Right lobe of liver (tissue), 6 donors: ENCODE measurements at regions not wholly inside any gene's neighbourhood (a gene's known extent, or its start where the extent isn't known, plus 50 kb on each side); places are given as distances from the start of the nearest gene placed in this dataset.
A peak's percentile ranks its signal among the peaks of the same experiment; 100 is the strongest.

Experiments
- ATAC-seq, 4 donors: fragments of 200-7000 bp; cut with Tn5 transposase; one replicate each; pipeline ENCODE4 v1.9.1; 2020; ENCODE audit warnings: mild to moderate bottlenecking in 4 of 4, moderate library complexity in 4 of 4
- DNase-seq, 3 donors: peaks; one replicate each; pipeline ENCODE4 v3.0.0-alpha.2; 2020
- H3K27ac ChIP-seq, 3 donors: fragments of 200-600 bp; one replicate each; pipeline ENCODE4 v1.8.0; 2022
- H3K27me3 ChIP-seq, 2 donors: fragments of 200-600 bp; one replicate each; pipeline ENCODE4 v1.8.0; 2022
- H3K36me3 ChIP-seq, 4 donors: fragments of 200-600 bp; sonication (generic) in 1 of 4; one replicate each; pipeline versions ENCODE4 v1.5.1 to v1.8.0; 2017 to 2022; ENCODE audit warnings: control low read depth in 1 of 4
- H3K4me1 ChIP-seq, 4 donors: fragments of 200-600 bp; sonication (generic) in 1 of 4; one replicate each; pipeline versions ENCODE4 v1.5.1 to v1.8.0; 2017 to 2022; ENCODE audit warnings: control low read depth in 1 of 4
- H3K4me3 ChIP-seq, 3 donors: fragments of 200-600 bp; one replicate each; pipeline ENCODE4 v1.8.0; 2022
- H3K9me3 ChIP-seq, 4 donors: fragments of 200-600 bp; sonication (generic) in 1 of 4; one replicate each; pipeline versions ENCODE4 v1.5.1 to v1.8.0; 2017 to 2022; ENCODE audit warnings: control low read depth in 1 of 4
- CTCF ChIP-seq, 4 donors: fragments of 200-600 bp in 3 of 4; fragments of 450-650 bp in 1 of 4; IDR thresholded peaks; one replicate each; pipeline versions ENCODE4 v1.5.1 to v1.8.0; 2016 to 2022; ENCODE audit warnings: antibody characterized with exemption in 4 of 4, mild to moderate bottlenecking in 2 of 4
- POLR2A ChIP-seq: fragments of 450-650 bp; IDR thresholded peaks from one replicate; pipeline ENCODE4 v1.6.1; 2017; ENCODE audit warnings: antibody characterized with exemption, mild to moderate bottlenecking
- WGBS: methylation state at CpG from one replicate; pipeline ENCODE4 v1.1.6; 2018; ENCODE audit warnings: low coverage, low lambda C conversion rate; ENCODE audit not compliant: insufficient coverage; ENCODE audit errors: missing lambda C conversion rate; 5-methylcytosine and 5-hydroxymethylcytosine counted together
- intact Hi-C, 2 donors: fragments of 100-400 bp; cut with DNase I; formaldehyde crosslinking; loops; one replicate each; pipeline versions ENCODE4 v1.11.2 to v1.14.1; 2022
- donor health status: DM: no; HTN: yes; CAD: no.
- donor health status: DM: no; HTN: no; CAD: no.
- donor health status: DM: no; HTN: no; CAD: no.
- donor health status: DM: no; HTN: yes; CAD: no.
- donor health status: DM: no; HTN: yes; CAD: no.

GRCh38 chr7:156168434-156168833 is 356.2 kb upstream of the SHH start:
- WGBS: 81% methylated on average over 8 of the region's 18 CpGs

GRCh38 chr7:156167987-156168386 is 355.7 kb upstream of the SHH start:
- Histone ChIP-seq H3K27me3 (no peaks in the 10 kb centered on the region), H3K36me3 (no peaks in the 10 kb centered on the region), H3K4me3 (no peak overlapping the region), H3K9me3 (no peaks in the 10 kb centered on the region), H3K27ac (no peak overlapping the region), H3K4me1 (no peaks in the 10 kb centered on the region)
- WGBS: 72% methylated on average over 4 of the region's 5 CpGs
- intact Hi-C loops: no loop called here
- no peak for DNase-seq
- TF ChIP-seq POLR2A: no peak
- TF ChIP-seq CTCF (IDR thresholded peaks at IDR 0.05): no peak
- ATAC-seq: no peak

More at GRCh38 chr7:156168434-156168833, 356.2 kb upstream of the SHH start:
- H3K4me3 ChIP-seq: no peak overlapping the region
- no peaks in the 10 kb centered on the region for H3K9me3 ChIP-seq
- H3K27ac ChIP-seq: no peak overlapping the region
- no peaks in the 10 kb centered on the region for H3K4me1 ChIP-seq
- DNase-seq (peak in 1 of 3 donors; percentile 29), ATAC-seq (no peak)
- no peaks in the 10 kb centered on the region for H3K27me3 ChIP-seq
- TF ChIP-seq CTCF (IDR thresholded peaks at IDR 0.05) (no peak), POLR2A (no peak)
- intact Hi-C loops: no loop called here
- H3K36me3 ChIP-seq: no peaks in the 10 kb centered on the region

GRCh38 chr7:156167417-156167807 is 355.1 kb upstream of the SHH start:
- intact Hi-C loops: no loop called here
- WGBS: 83% methylated on average over 8 of the region's 10 CpGs

GRCh38 chr7:156166692-156167416 is 354.6 kb upstream of the SHH start:
- intact Hi-C loops: no loop called here
- WGBS: 64% methylated on average over 10 of the region's 12 CpGs
- H3K9me3 ChIP-seq: no peaks in the 10 kb centered on the region
- H3K4me1 ChIP-seq: no peaks in the 10 kb centered on the region
- H3K4me3 ChIP-seq: no peak overlapping the region
- DNase-seq (no peak), ATAC-seq (no peak)
- no peak for TF ChIP-seq POLR2A
- H3K27me3 ChIP-seq: no peaks in the 10 kb centered on the region
- H3K36me3 ChIP-seq: no peaks in the 10 kb centered on the region
- no peak overlapping the region for H3K27ac ChIP-seq

More at GRCh38 chr7:156167417-156167807, 355.1 kb upstream of the SHH start:
- TF ChIP-seq POLR2A: no peak
- no peak for TF ChIP-seq CTCF (IDR thresholded peaks at IDR 0.05)
- no peak for ATAC-seq
- no peaks in the 10 kb centered on the region for H3K4me1 ChIP-seq
- H3K27ac ChIP-seq: no peak overlapping the region
- peak in 1 of 3 donors; percentile 22 for DNase-seq
- H3K36me3 ChIP-seq: no peaks in the 10 kb centered on the region
- no peak overlapping the region for H3K4me3 ChIP-seq
- H3K9me3 ChIP-seq: no peaks in the 10 kb centered on the region
- no peaks in the 10 kb centered on the region for H3K27me3 ChIP-seq

- no peaks in the 10 kb centered on the region for H3K36me3 ChIP-seq
- TF ChIP-seq CTCF (IDR thresholded peaks at IDR 0.05) (no peak), POLR2A (no peak)
- DNase-seq (no peak), ATAC-seq (no peak)
- H3K27ac ChIP-seq: no peak overlapping the region
- H3K27me3 ChIP-seq: no peaks in the 10 kb centered on the region
- H3K9me3 ChIP-seq: no peaks in the 10 kb centered on the region
- whole genome bisulfite sequencing: 51% methylated on average over 3 of the region's 3 CpGs
- H3K4me1 ChIP-seq: no peaks in the 10 kb centered on the region
- intact Hi-C loops: no loop called here
- H3K4me3 ChIP-seq: no peak overlapping the region
Measured at GRCh38 chr7:156163747-156164146, 351.5 kb upstream of the SHH start.
